GM19351 (cell line): ENCODE measurements at regions not wholly inside any gene's neighbourhood (a gene's known extent, or its start where the extent isn't known, plus 50 kb on each side); places are given as distances from the start of the nearest gene placed in this dataset.

Source experiments
- ATAC-seq: cut with Tn5 transposase; IDR thresholded peaks from one replicate; pipeline ENCODE4 v1.9.1; 2021; ENCODE audit warnings: mild to moderate bottlenecking, moderate library complexity; ENCODE audit not compliant: unreplicated experiment

DNA sequence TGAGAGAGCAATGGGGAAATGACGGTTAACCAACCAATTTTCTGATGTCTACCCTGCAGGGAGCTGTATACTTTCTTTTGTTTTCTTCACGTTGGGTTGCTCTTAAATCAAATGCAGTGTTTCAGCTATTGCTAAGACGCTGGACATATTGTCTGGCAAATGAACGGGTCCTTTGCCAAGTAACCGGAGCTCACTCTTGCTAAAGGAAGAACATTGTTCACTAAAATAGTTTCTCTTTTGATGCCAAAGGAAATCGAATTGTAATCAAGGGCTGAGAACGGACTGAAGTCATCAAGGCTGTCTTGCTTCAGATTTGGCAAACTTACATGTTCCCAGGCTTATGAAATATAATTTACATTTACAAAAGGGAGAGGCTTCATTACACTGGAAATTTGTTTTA is 142.3 kb upstream of the ARGLU1 start:
- ATAC-seq = no peak

DNA sequence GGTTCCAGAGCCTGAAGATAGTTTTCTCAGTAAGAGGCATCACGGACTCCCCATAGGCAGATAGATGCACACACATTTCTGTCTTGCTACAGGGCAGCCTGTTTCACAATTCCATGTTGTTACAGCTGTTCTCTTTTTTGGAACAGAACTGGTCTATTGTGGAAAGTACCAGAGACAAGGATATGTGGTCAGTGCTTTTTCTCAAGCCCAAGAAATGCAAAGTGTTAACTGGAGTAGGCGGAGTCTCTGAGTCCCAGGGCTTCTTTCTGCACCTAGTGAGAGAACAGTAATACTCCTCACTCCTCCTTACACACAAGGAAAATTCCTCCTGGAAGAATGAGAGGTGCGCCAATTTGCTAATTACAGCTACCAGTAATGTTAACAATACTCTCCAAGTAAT is 141.6 kb upstream of the ARGLU1 start:
- no peak for ATAC-seq

DNA sequence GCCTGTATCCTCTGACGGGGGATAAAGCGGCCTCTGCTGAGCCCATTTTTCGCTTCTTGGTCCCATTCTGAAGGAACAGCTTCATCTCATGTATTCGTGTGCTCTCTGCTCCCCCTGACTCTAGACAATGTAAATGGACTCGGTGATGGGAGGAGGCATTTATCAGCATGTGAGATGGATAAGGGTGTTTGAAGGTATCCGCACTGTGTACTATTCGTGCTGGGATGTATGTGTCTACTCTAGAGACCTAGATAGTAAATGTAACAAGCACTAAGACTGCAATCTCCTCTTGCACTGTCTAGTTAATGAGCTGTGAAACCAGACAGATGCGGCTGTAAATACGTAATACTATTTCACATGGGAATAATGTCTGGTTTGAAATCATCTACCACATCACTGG is 134.6 kb upstream of the ARGLU1 start:
- no peak for ATAC-seq

DNA sequence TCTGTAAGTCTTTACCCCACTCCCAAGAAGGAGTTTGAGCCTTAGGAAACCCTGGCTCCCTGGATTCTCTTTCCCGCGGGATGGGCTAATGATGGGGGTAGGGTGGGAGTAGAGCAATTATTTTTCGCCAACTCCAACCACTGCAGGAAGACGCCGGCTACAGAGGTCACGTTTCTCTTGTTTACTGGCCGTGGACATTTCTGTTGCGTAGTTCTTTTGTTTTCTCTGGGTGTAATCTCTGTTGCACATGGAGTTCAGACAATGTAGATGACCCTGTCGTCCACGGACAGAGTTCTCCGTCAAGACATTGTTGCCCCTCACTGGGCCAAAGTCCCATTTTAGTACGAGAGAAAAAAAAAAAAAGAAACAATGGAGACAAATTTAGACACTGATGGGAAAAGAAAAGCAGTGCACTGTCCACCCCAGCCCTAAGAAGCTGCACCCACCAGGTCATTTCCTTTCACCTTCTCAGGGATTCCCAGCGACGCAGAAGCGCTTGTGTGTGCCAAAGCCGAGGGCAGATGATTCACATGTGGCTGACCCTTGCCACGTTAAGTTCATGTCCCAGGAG is 133.9 kb upstream of the ARGLU1 start:
- no peak for ATAC-seq

DNA sequence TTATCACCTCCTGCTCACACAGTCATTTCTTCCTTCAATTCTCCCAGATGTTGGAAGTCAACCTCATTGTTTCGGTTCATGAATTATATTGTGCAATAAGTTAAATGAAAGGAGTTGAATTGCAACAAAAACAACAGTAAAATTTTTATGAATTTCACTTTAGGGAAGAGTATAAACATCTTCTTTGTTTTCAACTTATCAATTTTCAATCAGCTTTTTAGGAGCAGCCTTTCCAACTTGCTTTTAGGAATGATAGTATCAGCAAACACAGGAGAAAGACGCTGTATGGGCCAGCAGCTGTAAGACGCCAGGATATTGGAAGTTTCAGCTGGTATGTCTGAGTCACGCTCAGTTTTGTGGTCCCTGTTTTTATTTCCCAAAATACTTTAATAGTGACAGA is 132.5 kb upstream of the ARGLU1 start:
- ATAC-seq = no peak

DNA sequence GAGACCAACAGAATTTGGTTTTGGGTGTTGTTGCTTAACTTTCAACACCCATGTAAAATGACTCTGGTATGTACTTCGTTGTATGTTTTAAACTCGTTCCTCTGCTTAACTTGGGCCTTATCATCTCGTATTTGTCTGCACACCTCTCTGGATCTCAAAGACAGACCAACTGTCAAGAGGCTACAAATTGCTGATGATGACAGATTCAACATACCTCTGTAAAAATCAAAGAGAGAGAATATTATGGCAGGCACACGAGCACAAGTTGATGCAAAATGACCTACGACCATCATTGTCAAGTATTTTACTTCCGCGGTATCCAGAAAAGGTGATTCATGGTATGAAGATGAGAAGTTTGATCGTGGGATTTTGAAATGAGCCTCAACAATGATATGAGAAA is 132.1 kb upstream of the ARGLU1 start:
- ATAC-seq = no peak

DNA sequence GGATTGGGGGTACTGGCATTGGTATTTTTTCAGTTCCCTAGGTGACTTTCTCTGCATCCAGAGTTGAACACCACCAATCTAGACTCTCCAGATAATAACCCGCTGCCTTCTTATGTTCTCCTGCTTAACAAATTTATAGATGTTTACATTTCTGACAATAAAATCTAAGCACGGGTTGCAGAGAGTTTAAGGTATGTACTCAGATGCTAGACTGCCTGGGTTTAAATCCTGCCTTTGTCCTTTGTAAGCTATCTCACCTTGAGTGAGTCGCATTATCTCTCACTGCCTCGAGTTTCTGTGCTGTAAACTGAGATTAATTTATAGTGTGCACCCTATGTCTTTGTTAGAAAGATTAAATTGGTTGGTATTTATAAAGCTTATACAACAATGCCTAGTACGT is 131.4 kb upstream of the ARGLU1 start:
- ATAC-seq = no peak

DNA sequence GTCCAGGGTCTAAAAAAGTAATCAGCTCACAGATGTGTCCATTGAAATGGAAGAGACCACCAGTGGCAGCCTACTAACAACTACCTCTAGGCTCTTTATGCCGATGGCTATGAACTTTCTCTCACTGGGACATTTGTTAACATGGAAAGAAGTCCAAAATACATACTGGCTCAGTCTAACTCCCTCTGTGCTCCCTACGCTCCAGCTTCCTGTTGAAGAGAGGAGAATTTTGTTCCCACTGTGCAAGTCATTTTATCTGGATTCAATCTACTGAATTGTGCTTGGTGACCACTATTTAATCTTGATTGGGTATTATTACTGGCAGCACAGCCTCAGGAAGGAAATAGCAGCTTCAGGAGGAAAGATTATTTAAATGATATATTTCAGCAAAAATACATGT is 128.8 kb upstream of the ARGLU1 start:
- no peak for ATAC-seq

DNA sequence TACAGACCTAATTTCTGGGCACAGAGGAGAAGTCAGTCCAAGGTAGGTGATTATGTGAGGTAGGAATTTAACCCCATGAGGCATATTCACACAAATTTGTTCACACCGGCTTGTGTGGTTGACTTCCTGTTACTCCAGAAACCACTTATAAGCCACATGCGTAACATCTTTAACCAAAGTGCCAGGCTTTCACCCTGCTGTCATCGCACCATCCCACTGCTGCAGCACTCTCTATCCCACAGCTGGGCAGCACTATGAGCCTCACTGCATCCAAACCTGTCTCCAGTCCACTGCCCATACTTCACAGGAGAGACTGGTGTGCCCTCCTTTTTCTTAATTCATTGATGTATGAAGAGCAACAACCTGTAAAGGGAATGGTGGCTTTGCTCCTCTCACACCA is 128.2 kb upstream of the ARGLU1 start:
- no peak for ATAC-seq

DNA sequence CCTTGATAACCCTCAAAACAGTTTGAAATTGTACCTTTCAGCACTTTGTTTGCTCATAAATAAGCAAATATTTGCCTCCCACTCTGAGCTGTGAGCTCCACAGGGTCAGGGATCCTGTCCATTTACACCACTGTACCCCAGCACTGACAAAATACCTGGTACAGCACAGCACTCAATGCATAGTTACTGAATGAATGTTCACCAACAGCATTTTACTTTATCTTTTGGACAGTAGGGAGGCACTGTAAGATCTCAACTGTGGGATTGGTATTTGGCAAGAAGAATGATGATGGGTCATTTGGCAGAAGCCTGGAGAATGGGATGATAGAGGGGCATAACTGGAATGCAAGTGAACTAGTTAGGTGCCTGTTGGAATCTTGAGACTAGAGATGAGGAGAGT is 127.2 kb upstream of the ARGLU1 start:
- ATAC-seq = no peak

DNA sequence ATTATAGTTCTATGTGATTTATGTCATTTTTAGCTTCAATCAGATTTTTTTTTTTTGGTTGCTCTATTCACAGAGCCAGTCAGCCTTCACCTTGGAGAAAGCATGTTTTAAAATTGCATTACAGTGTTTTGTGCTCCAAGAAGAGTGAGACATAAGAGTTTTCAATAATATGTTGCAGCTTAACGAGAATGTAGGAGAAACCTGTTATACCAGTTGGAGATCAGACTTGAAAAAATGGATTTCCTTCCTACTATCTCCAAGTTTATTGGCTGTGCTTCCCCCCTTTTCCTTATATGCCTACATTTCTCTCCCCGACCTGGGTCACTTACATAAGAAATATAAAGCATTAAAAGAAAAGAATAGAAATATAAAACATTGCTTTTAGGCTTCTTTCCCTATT is 123.9 kb upstream of the ARGLU1 start:
- ATAC-seq = no peak

DNA sequence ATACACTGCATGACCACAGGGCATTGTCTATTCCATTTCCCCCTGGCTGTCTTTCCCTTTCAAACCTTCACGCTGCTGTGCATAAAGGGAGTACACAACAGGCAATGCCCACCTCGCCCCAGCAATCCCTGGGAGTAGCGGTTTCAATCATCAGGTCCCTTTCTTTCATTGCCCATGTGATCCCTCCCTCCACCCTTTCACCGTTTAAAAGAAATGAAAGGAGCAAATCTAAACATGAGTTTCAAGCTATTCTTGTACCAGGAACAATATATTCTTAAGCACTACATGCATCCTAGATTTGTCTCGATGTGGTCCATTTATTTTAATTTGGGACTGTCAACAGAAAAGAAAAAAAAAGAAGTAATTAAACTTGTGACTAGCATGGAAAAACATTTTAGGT is 123.4 kb upstream of the ARGLU1 start:
- ATAC-seq = no peak

DNA sequence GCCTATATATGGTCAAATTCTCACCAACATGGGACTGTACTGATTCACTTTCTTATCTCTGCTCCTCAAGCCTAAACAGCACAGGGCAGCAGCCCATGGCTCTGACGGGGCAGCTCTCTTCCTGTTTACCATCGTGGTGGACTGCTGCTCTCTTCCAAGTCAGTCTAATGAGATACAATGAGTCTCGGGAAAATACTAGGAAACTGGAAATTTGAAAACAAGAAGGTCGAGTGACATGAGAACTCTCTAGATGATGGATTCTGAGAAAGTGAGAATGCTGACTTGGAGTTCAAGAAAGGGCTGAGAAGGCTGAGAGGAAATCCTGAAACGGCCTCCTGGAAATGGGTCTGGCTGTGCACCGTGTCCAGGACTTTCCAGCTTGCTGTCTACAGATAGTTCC is 122.8 kb upstream of the ARGLU1 start:
- ATAC-seq = no peak

DNA sequence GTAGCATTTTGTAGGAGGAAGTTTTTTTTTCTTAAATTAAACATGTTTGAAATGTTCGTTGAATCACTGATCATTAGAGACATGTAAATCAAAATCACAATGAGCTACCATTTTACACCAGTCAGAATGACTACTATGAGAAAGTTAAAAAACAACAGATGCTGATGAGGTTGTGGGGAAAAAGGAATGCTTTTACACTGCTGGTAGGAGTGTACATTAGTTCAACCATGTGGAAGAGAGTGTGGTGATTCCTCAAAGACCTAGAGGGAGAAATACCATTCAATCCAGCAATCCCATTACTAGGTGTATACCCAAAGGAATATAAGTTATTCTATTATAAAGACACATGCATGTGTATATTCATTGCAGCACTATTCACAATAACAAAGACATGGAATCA is 122.0 kb upstream of the ARGLU1 start:
- ATAC-seq = no peak

DNA sequence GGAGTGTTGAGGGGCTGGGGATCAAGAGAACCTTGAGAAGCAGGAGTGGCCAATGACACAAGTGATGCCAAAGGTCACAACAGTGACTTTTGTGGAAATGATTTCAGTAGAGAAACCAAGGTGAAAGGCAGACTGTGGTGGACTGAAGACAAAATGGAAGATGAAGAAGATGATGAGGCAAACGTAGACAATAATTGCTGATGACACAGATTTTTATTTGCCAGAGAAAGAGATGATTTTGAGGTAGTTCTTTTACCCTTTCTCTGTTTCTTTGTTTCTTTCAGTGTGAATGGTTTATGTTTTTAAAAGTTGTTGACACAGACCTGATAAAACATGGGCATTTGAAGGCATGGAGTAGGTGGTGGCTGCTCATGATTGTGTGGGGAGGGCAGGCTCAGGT is 121.0 kb upstream of the ARGLU1 start:
- no peak for ATAC-seq

DNA sequence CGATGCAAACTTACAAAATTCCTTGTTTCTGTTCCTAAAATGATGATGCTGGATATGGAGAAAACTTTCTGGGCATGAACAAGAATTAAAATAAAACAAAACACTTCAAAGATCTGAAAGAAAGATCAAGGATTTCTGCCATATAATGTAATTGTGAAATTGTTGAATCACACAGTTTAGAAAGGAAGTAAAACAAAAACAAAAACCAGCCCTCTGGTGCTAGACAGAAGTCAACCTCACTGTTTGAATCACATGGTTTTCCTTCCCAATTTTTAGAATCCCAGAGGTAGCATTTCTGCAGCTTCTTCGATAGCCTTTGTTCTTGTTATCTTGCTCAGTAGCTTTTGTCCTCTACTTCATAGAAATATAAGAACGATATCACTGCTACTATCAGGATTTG is 118.2 kb upstream of the ARGLU1 start:
- ATAC-seq = no peak

DNA sequence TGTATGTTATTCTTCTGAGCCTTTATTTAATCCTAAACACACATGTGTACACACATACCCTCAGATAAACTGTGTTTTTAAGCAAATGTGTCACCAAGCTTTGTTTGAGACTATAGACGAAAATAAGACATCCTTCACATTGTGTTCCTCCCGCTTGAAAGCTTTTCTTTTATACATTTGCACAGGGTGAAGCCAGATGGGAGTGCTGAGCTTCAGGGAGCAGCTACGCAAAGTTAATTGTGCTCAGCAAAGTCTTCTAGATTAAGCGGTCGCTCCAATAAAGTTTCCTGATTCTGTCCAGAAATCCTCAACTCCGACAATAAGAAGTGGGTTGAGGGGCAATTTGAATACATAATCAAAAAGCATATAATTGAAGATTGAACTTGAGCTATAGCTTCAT is 117.2 kb upstream of the ARGLU1 start:
- no peak for ATAC-seq

DNA sequence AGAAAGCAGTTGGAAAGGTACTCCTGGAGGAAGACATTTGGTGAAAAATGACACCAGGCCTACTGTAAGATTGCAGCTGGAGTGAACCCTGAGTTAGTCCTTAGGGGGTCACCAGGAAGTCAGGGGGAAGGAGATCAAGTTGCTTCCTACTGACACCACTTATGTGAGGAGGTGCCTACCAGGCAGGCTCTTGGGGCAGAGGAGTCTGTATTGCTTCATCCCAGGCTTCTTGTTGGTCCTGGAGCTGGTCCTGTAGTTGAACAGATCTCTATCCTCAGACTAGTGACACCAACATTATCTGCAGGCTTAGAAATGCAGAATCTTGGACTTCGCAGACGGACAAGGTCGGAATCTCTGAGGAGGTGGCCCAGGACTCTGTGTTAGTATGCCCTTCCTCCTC is 116.0 kb upstream of the ARGLU1 start:
- no peak for ATAC-seq

DNA sequence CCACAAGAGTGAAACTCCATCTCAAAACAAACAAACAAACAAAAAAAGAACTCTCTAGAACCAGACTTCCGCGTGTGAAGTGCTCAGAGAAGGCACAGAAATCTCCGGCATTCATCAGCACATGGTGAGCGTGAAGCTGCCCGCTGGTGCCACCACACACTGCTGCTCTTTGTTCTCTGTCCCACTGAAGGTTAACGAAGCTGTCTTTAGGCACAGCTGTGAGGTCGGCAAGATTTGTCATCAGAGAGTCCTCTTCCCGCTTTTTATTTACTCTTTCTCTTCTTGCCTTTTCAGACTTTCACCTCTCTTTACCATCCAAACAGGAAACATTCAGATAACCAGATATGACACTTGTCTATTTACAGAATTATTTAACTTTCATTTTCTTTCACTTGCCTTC is 115.2 kb upstream of the ARGLU1 start:
- ATAC-seq = no peak

DNA sequence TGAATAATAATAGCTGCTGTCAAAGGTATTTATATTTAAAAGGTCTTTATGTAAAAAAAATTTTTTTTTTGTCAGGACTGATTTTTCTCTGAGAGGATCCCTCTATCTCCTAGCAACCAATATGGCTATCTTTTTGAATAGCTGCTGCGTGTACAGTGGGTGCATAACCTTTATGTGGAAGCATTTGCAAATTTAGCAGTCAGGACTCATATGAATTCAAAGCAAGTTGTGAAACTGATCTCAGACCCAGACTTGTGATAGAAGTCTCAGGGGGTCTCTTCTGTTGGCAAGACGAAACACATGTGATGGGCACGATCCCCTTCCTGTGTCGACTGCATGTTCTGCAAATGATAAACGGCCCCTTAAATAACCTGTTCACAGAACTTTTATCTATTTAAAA is 114.1 kb upstream of the ARGLU1 start:
- no peak for ATAC-seq

DNA sequence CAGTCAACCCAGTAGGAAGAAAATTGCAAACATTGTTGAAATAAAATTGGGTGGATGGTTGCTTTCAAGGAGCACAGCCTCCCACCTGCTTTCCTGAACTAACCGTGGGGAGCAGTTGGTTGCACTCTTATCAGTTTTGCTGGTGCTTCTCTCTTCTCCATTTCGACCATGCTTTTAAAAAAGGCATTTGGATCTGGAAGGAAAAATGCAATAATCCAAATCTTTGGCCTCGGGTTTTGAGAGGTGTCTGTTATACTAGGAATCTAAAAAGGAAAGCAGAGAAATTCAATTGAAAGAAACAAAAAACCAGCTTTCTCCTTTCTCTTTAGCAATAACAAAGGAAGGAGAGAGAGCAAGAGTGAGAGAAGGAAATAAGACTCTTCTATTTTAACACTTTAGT is 113.6 kb upstream of the ARGLU1 start:
- no peak for ATAC-seq

DNA sequence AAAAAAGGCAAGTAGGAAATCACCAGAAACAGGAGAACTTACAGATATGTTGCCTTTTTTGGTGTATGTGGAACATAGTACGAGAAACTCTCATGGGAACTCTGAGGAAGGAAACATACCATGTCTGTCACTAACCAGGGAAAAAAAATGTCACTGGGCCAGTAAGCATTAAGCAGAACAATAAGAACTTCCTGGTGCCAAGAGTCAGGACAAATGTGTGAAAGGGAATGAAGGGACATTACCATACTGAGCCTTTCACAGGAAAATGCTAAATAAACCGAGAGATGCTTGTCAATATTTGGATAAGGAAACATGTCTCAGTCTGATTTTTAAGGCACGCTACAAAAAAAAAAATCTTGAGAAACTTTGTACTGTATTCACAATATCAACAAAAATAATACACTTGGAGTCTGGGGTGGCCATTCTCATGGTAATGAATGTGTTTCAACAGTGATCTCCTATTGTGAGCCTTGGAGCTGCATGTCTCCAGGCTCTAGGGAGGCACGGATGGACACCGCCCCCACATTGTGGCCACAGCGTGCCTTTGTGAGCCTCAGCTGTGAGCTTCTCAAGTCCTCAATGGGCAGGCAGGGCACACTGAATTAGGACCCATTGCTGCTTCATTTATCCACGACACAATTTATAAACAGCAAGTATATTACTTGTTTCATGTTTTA is 113.0 kb upstream of the ARGLU1 start:
- no peak for ATAC-seq
